Upper lobe of left lung (tissue), 4 donors: ENCODE measurements at regions not wholly inside any gene's neighbourhood (a gene's known extent, or its start where the extent isn't known, plus 50 kb on each side); places are given as distances from the start of the nearest gene placed in this dataset.

Experiments
- POLR2AphosphoS5 ChIP-seq, 2 donors: sonication (generic); formaldehyde crosslinking; IDR thresholded peaks; one replicate each; pipeline ENCODE4 v1.5.1; 2017; ENCODE audit warnings: antibody characterized with exemption in 2 of 2
- TF ChIP-seq, protein P1 (sequence below), 6 experiments: fragments of 450-650 bp in 4 of 6; fragments of 200-600 bp in 2 of 6; sonication (generic) in 2 of 6; IDR thresholded peaks; one replicate each; pipeline ENCODE4 v1.5.1; 2016 to 2019; ENCODE audit warnings: antibody characterized with exemption in 6 of 6

- TF ChIP-seq, protein P1, sequence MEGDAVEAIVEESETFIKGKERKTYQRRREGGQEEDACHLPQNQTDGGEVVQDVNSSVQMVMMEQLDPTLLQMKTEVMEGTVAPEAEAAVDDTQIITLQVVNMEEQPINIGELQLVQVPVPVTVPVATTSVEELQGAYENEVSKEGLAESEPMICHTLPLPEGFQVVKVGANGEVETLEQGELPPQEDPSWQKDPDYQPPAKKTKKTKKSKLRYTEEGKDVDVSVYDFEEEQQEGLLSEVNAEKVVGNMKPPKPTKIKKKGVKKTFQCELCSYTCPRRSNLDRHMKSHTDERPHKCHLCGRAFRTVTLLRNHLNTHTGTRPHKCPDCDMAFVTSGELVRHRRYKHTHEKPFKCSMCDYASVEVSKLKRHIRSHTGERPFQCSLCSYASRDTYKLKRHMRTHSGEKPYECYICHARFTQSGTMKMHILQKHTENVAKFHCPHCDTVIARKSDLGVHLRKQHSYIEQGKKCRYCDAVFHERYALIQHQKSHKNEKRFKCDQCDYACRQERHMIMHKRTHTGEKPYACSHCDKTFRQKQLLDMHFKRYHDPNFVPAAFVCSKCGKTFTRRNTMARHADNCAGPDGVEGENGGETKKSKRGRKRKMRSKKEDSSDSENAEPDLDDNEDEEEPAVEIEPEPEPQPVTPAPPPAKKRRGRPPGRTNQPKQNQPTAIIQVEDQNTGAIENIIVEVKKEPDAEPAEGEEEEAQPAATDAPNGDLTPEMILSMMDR (IDR thresholded peaks at IDR 0.05) = no peak
- TF ChIP-seq POLR2AphosphoS5 (IDR thresholded peaks at IDR 0.05) = no peak
These were observed 140.9 kb downstream of the MZT1 start for GRCh38 chr13:72586518-72586917.
